Thyroid gland (tissue), 4 donors: ENCODE measurements at regions not wholly inside any gene's neighbourhood (a gene's known extent, or its start where the extent isn't known, plus 50 kb on each side); places are given as distances from the start of the nearest gene placed in this dataset.

Source experiments
- DNase-seq, 2 donors: peaks; one replicate each; pipeline ENCODE4 v3.0.0-alpha.2; 2019
- H3K27ac ChIP-seq, 3 donors: fragments of 200-600 bp; sonication (generic); 1 replicate in 2 of 3; 2 replicates in 1 of 3; pipeline ENCODE4 v1.5.1; 2016 to 2019; ENCODE audit warnings: mild to moderate bottlenecking in 1 of 3, moderate library complexity in 1 of 3
- H3K27me3 ChIP-seq: fragments of 200-600 bp; sonication (generic); one replicate; pipeline ENCODE4 v1.5.1; 2019
- H3K36me3 ChIP-seq, 2 donors: fragments of 200-600 bp; sonication (generic); one replicate each; pipeline ENCODE4 v1.5.1; 2016 to 2019
- H3K4me1 ChIP-seq, 2 donors: fragments of 200-600 bp; sonication (generic); one replicate each; pipeline ENCODE4 v1.5.1; 2017 to 2019
- H3K4me3 ChIP-seq, 3 donors: fragments of 200-600 bp; sonication (generic); replicated peaks in 1 of 3; 1 replicate in 2 of 3; 2 replicates in 1 of 3; pipeline ENCODE4 v1.5.1; 2016; ENCODE audit warnings: mild to moderate bottlenecking in 1 of 3
- H3K9me3 ChIP-seq: fragments of 200-600 bp; sonication (generic); one replicate; pipeline ENCODE4 v1.5.1; 2017
- POLR2A ChIP-seq, 2 donors: fragments of 450-650 bp; IDR thresholded peaks; one replicate each; pipeline ENCODE4 v1.6.1; 2017; ENCODE audit warnings: antibody characterized with exemption in 2 of 2, mild to moderate bottlenecking in 2 of 2, moderate library complexity in 1 of 2
- WGBS, 2 donors: methylation state at CpG; one replicate each; pipeline ENCODE4 v1.1.5; 2017; 5-methylcytosine and 5-hydroxymethylcytosine counted together
- intact Hi-C: fragments of 100-400 bp; cut with DNase I; formaldehyde crosslinking; loops from one replicate; pipeline ENCODE4 v1.15.1; 2023
- TF ChIP-seq, protein P1 (sequence below), 6 experiments: fragments of 200-600 bp in 3 of 6; fragments of 450-650 bp in 3 of 6; sonication (generic) in 3 of 6; IDR thresholded peaks; one replicate each; pipeline ENCODE4 v1.5.1; 2016 to 2019; ENCODE audit warnings: antibody characterized with exemption in 6 of 6, mild to moderate bottlenecking in 2 of 6, inconsistent platforms in 1 of 6, moderate library complexity in 1 of 6

DNA sequence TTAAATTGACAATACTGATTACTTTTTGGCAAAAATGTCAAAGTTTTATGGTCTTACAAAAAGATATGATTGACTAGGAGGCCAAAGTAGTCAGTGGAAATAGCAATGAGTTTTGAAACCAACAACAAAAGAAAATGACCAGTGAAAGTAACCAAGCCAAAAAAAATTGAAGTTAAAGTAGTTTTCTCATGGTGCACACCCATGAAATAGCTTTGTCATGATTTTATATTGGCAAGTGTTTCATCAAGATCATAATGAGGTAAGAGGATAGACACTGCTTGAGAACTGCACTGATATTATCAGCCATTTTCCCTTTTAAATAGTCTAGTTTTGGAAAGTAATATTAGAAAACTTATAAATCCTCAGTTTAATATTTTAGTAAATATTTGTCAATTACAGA is 206.2 kb upstream of the ADAMTS5 start:
- intact Hi-C loops: no loop called here
- no peak overlapping the region for H3K27ac ChIP-seq

GRCh38 chr21:27171707-27172106 is 204.8 kb upstream of the ADAMTS5 start:
- H3K27me3 ChIP-seq: no peaks in the 10 kb centered on the region
- peaks cover 0 to 6% of the 10 kb centered on the region in 2 donors for H3K4me1 ChIP-seq
- H3K36me3 ChIP-seq: no peaks in the 10 kb centered on the region
- no peak overlapping the region for H3K27ac ChIP-seq
- no peaks in the 10 kb centered on the region for H3K9me3 ChIP-seq
- no peak for TF ChIP-seq POLR2A (IDR thresholded peaks at IDR 0.05)
- TF ChIP-seq, protein P1, sequence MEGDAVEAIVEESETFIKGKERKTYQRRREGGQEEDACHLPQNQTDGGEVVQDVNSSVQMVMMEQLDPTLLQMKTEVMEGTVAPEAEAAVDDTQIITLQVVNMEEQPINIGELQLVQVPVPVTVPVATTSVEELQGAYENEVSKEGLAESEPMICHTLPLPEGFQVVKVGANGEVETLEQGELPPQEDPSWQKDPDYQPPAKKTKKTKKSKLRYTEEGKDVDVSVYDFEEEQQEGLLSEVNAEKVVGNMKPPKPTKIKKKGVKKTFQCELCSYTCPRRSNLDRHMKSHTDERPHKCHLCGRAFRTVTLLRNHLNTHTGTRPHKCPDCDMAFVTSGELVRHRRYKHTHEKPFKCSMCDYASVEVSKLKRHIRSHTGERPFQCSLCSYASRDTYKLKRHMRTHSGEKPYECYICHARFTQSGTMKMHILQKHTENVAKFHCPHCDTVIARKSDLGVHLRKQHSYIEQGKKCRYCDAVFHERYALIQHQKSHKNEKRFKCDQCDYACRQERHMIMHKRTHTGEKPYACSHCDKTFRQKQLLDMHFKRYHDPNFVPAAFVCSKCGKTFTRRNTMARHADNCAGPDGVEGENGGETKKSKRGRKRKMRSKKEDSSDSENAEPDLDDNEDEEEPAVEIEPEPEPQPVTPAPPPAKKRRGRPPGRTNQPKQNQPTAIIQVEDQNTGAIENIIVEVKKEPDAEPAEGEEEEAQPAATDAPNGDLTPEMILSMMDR (IDR thresholded peaks at IDR 0.05): no peak
- H3K4me3 ChIP-seq: no peak overlapping the region
- WGBS, 2 donors: 75 to 78% methylated on average over 1 of the region's 1 CpG
- intact Hi-C loops: no loop called here
- no peak for DNase-seq

More for the DNA sequence above, 206.2 kb upstream of the ADAMTS5 start:
- Histone ChIP-seq H3K36me3 (no peaks in the 10 kb centered on the region), H3K4me1 (peaks cover 0 to 6% of the 10 kb centered on the region in 2 donors), H3K27me3 (no peaks in the 10 kb centered on the region), H3K4me3 (no peak overlapping the region), H3K9me3 (no peaks in the 10 kb centered on the region)
- no peak for DNase-seq
- TF ChIP-seq, protein P1 (IDR thresholded peaks at IDR 0.05): no peak
- no peak for TF ChIP-seq POLR2A (IDR thresholded peaks at IDR 0.05)

GRCh38 chr21:27168084-27168483 is 201.2 kb upstream of the ADAMTS5 start:
- TF ChIP-seq, protein P1 (IDR thresholded peaks at IDR 0.05): no peak
- no peak for TF ChIP-seq POLR2A (IDR thresholded peaks at IDR 0.05)
- DNase-seq: no peak
- Histone ChIP-seq H3K4me1 (peaks cover 0 to 6% of the 10 kb centered on the region in 2 donors), H3K9me3 (no peaks in the 10 kb centered on the region), H3K4me3 (no peak overlapping the region), H3K36me3 (no peaks in the 10 kb centered on the region), H3K27ac (no peak overlapping the region), H3K27me3 (no peaks in the 10 kb centered on the region)
- intact Hi-C loops: no loop called here
- WGBS, 2 donors: 59 to 66% methylated on average over 2 of the region's 2 CpGs

- 87 to 89% methylated on average over 7 of the region's 7 CpGs for WGBS, 2 donors
- DNase-seq: no peak
- Histone ChIP-seq H3K9me3 (no peaks in the 10 kb centered on the region), H3K27me3 (no peaks in the 10 kb centered on the region), H3K4me1 (no peaks in the 10 kb centered on the region), H3K4me3 (no peak overlapping the region), H3K27ac (no peak overlapping the region), H3K36me3 (no peaks in the 10 kb centered on the region)
- no peak for TF ChIP-seq POLR2A (IDR thresholded peaks at IDR 0.05)
- TF ChIP-seq, protein P1 (IDR thresholded peaks at IDR 0.05): no peak
- intact Hi-C loops: no loop called here
These were observed 197.6 kb upstream of the ADAMTS5 start for GRCh38 chr21:27164208-27165177.

- intact Hi-C loops: no loop called here
- TF ChIP-seq, protein P1 (IDR thresholded peaks at IDR 0.05): no peak
- H3K9me3 ChIP-seq: no peaks in the 10 kb centered on the region
- DNase-seq: no peak
- no peaks in the 10 kb centered on the region for H3K4me1 ChIP-seq
- 53 to 61% methylated on average over 6 of the region's 6 CpGs for WGBS, 2 donors
- no peak overlapping the region for H3K27ac ChIP-seq
- no peaks in the 10 kb centered on the region for H3K36me3 ChIP-seq
- H3K4me3 ChIP-seq: no peak overlapping the region
- no peaks in the 10 kb centered on the region for H3K27me3 ChIP-seq
These were observed 192.1 kb upstream of the ADAMTS5 start for GRCh38 chr21:27158967-27159366.
